ENCODE measurements at regions not wholly inside any gene's neighbourhood (a gene's known extent, or its start where the extent isn't known, plus 50 kb on each side); places are given as distances from the start of the nearest gene placed in this dataset.

DNA sequence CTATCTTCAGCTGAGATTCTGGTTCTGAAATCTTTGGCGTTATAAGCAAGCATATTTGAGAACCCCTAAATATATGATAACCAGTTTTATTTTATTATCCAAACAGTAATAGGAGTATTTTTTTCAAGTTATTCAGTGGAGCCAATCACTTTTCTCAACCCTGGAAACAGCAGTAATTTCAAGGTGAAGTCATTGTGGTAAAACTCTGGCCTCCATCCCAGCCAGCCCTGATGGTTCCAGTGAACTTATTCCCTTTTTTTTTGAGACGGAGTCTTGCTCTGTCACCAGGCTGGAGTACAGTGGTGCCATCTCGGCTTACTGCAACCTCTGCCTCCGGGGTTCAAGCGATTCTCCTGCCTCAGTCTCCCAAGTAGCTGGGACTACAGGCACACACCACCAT is 545.4 kb upstream of the IL12A start:
- TF ChIP-seq, protein P1, sequence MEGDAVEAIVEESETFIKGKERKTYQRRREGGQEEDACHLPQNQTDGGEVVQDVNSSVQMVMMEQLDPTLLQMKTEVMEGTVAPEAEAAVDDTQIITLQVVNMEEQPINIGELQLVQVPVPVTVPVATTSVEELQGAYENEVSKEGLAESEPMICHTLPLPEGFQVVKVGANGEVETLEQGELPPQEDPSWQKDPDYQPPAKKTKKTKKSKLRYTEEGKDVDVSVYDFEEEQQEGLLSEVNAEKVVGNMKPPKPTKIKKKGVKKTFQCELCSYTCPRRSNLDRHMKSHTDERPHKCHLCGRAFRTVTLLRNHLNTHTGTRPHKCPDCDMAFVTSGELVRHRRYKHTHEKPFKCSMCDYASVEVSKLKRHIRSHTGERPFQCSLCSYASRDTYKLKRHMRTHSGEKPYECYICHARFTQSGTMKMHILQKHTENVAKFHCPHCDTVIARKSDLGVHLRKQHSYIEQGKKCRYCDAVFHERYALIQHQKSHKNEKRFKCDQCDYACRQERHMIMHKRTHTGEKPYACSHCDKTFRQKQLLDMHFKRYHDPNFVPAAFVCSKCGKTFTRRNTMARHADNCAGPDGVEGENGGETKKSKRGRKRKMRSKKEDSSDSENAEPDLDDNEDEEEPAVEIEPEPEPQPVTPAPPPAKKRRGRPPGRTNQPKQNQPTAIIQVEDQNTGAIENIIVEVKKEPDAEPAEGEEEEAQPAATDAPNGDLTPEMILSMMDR (IDR thresholded peaks at IDR 0.05; ENCODE audit: poor library complexity, severe bottlenecking), result no peak
- TF ChIP-seq POLR2AphosphoS5 (IDR thresholded peaks at IDR 0.05), result no peak
- TF ChIP-seq RAD21 (conservative IDR thresholded peaks at IDR 0.05), result no peak

Data from neural cell (in vitro differentiated cells).